Activated T-helper 1 cell treated with anti-CD3 and anti-CD28 coated beads, Interleukin-12 subunit alpha, Interleukin-12 subunit beta, Interleukin-2, Interleukin-4 antibody, amounts not matched to agents 30 ng/mL and 10 ng/mL and 1 ng/mL, durations not matched to agents 14 hours and 24 hours and 36 hours (primary cell): ENCODE measurements at regions not wholly inside any gene's neighbourhood (a gene's known extent, or its start where the extent isn't known, plus 50 kb on each side); places are given as distances from the start of the nearest gene placed in this dataset.
"Not testable (repeated sequence)": the region's sequence is repeated elsewhere in the genome, so short reads cannot be mapped to it uniquely, and the experiment has no call there.

Source experiments
- DNase-seq: peaks from one replicate; pipeline ENCODE4 v3.0.0; 2021; ENCODE audit warnings: low spot score
- H3K27ac Mint-ChIP-seq: one replicate; pipeline ENCODE4 v1.8.0; 2021; ENCODE audit warnings: mild to moderate bottlenecking, mixed read lengths
- H3K27me3 Mint-ChIP-seq: one replicate; pipeline ENCODE4 v1.8.0; 2022; ENCODE audit warnings: mild to moderate bottlenecking, moderate library complexity, mixed read lengths; ENCODE audit not compliant: insufficient read depth
- H3K36me3 Mint-ChIP-seq: one replicate; pipeline ENCODE4 v1.8.0; 2021; ENCODE audit warnings: low read depth, mixed read lengths
- H3K4me1 Mint-ChIP-seq: one replicate; pipeline ENCODE4 v1.8.0; 2021; ENCODE audit warnings: low read depth, mixed read lengths
- H3K4me3 Mint-ChIP-seq: one replicate; pipeline ENCODE4 v1.8.0; 2021; ENCODE audit warnings: mild to moderate bottlenecking, moderate library complexity, mixed read lengths
- H3K9me3 Mint-ChIP-seq: one replicate; pipeline ENCODE4 v1.8.0; 2021; ENCODE audit warnings: mixed read lengths
- intact Hi-C: fragments of 100-400 bp; cut with micrococcal nuclease; formaldehyde crosslinking; loops from one replicate; pipeline ENCODE4 v1.15.1; 2024

- DNase-seq: no peak
- Mint-ChIP-seq H3K9me3 (peaks cover 3% of the 10 kb centered on the region), H3K36me3 (peaks cover 8% of the 10 kb centered on the region), H3K4me1 (peaks cover 82% of the 10 kb centered on the region), H3K27me3 (no peaks in the 10 kb centered on the region), H3K27ac (no peak overlapping the region), H3K4me3 (no peak overlapping the region)
- intact Hi-C loops: no loop called here
Observed at GRCh38 chr4:78660559-78660958, 109.0 kb downstream of the ANXA3 start.

GRCh38 chr4:78661086-78661690 lies 109.6 kb downstream of the ANXA3 start:
- H3K9me3 Mint-ChIP-seq: peaks cover 3% of the 10 kb centered on the region
- H3K27me3 Mint-ChIP-seq: no peaks in the 10 kb centered on the region
- H3K27ac Mint-ChIP-seq: no peak overlapping the region
- peaks cover 8% of the 10 kb centered on the region for H3K36me3 Mint-ChIP-seq
- intact Hi-C loops: no loop called here
- no peak overlapping the region for H3K4me3 Mint-ChIP-seq
- DNase-seq: no peak
- peaks cover 77% of the 10 kb centered on the region for H3K4me1 Mint-ChIP-seq

- H3K27ac Mint-ChIP-seq: no peak overlapping the region
- no peaks in the 10 kb centered on the region for H3K27me3 Mint-ChIP-seq
- intact Hi-C loops: no loop called here
- peaks cover 8% of the 10 kb centered on the region for H3K36me3 Mint-ChIP-seq
- H3K4me3 Mint-ChIP-seq: no peak overlapping the region
- peaks cover 3% of the 10 kb centered on the region for H3K9me3 Mint-ChIP-seq
- DNase-seq: no peak
- H3K4me1 Mint-ChIP-seq: peaks cover 77% of the 10 kb centered on the region
Observed at GRCh38 chr4:78661921-78662521, 110.5 kb downstream of the ANXA3 start.

- intact Hi-C loops: no loop called here
- H3K9me3 Mint-ChIP-seq: peaks cover 3% of the 10 kb centered on the region
- no peaks in the 10 kb centered on the region for H3K27me3 Mint-ChIP-seq
- no peak overlapping the region for H3K4me3 Mint-ChIP-seq
- peaks cover 77% of the 10 kb centered on the region for H3K4me1 Mint-ChIP-seq
- H3K36me3 Mint-ChIP-seq: peaks cover 8% of the 10 kb centered on the region
- DNase-seq: no peak
- H3K27ac Mint-ChIP-seq: no peak overlapping the region
Observed at GRCh38 chr4:78662658-78663057, 111.1 kb downstream of the ANXA3 start.

GRCh38 chr4:78664296-78664695 lies 111.9 kb upstream of the BMP2K start:
- H3K36me3 Mint-ChIP-seq, intact Hi-C loops, DNase-seq, H3K4me3 Mint-ChIP-seq, H3K9me3 Mint-ChIP-seq, H3K27me3 Mint-ChIP-seq: not testable (repeated sequence)
- H3K4me1 Mint-ChIP-seq: peaks cover 67% of the 10 kb centered on the region
- peak overlapping the region; percentile 20 for H3K27ac Mint-ChIP-seq

- Mint-ChIP-seq H3K27ac (no peak overlapping the region), H3K27me3 (no peaks in the 10 kb centered on the region), H3K4me3 (no peak overlapping the region), H3K9me3 (peaks cover 3% of the 10 kb centered on the region), H3K4me1 (peaks cover 60% of the 10 kb centered on the region), H3K36me3 (peaks cover 9% of the 10 kb centered on the region)
- intact Hi-C loops: no loop called here
- DNase-seq: no peak
Observed at GRCh38 chr4:78665216-78665770, 110.9 kb upstream of the BMP2K start.

- intact Hi-C loops: loop anchor here (1.0 kb wide), 1 partner anchor 9 kb away; no protein-coding TSS in a partner anchor
- H3K9me3 Mint-ChIP-seq: peaks cover 3% of the 10 kb centered on the region
- no peak for DNase-seq
- H3K4me1 Mint-ChIP-seq: peaks cover 51% of the 10 kb centered on the region
- peaks cover 9% of the 10 kb centered on the region for H3K36me3 Mint-ChIP-seq
- no peak overlapping the region for H3K27ac Mint-ChIP-seq
- H3K4me3 Mint-ChIP-seq: no peak overlapping the region
- H3K27me3 Mint-ChIP-seq: no peaks in the 10 kb centered on the region
Observed at GRCh38 chr4:78666830-78667258, 109.3 kb upstream of the BMP2K start.

- Mint-ChIP-seq H3K36me3 (peaks cover 9% of the 10 kb centered on the region), H3K4me3 (no peak overlapping the region), H3K4me1 (peaks cover 47% of the 10 kb centered on the region), H3K9me3 (peaks cover 3% of the 10 kb centered on the region), H3K27ac (no peak overlapping the region), H3K27me3 (no peaks in the 10 kb centered on the region)
- intact Hi-C loops: loop anchor here (1.0 kb wide), 1 partner anchor 9 kb away; no protein-coding TSS in a partner anchor
- DNase-seq: no peak
Observed at GRCh38 chr4:78667325-78667724, 108.8 kb upstream of the BMP2K start.

- intact Hi-C loops: loop anchor here (1.0 kb wide), 1 partner anchor 9 kb away; no protein-coding TSS in a partner anchor
- Mint-ChIP-seq H3K4me3 (no peak overlapping the region), H3K4me1 (peaks cover 42% of the 10 kb centered on the region), H3K36me3 (peaks cover 9% of the 10 kb centered on the region), H3K27ac (no peak overlapping the region), H3K27me3 (no peaks in the 10 kb centered on the region), H3K9me3 (peaks cover 3% of the 10 kb centered on the region)
- no peak for DNase-seq
Observed at GRCh38 chr4:78667764-78668163, 108.4 kb upstream of the BMP2K start.

GRCh38 chr4:78669453-78669852 lies 106.7 kb upstream of the BMP2K start:
- Mint-ChIP-seq H3K27ac (no peak overlapping the region), H3K4me1 (peaks cover 25% of the 10 kb centered on the region), H3K27me3 (no peaks in the 10 kb centered on the region), H3K36me3 (peaks cover 1% of the 10 kb centered on the region), H3K4me3 (no peak overlapping the region), H3K9me3 (no peaks in the 10 kb centered on the region)
- DNase-seq: no peak
- intact Hi-C loops: no loop called here

- H3K27me3 Mint-ChIP-seq: no peaks in the 10 kb centered on the region
- H3K9me3 Mint-ChIP-seq: peaks cover 4% of the 10 kb centered on the region
- H3K27ac Mint-ChIP-seq: no peak overlapping the region
- H3K4me3 Mint-ChIP-seq: no peak overlapping the region
- H3K4me1 Mint-ChIP-seq: peaks cover 12% of the 10 kb centered on the region
- intact Hi-C loops: no loop called here
- DNase-seq: no peak
- peaks cover 4% of the 10 kb centered on the region for H3K36me3 Mint-ChIP-seq
Observed at GRCh38 chr4:78671903-78672815, 104.0 kb upstream of the BMP2K start.

- Mint-ChIP-seq H3K27me3 (peaks cover 3% of the 10 kb centered on the region), H3K36me3 (peaks cover 4% of the 10 kb centered on the region), H3K4me3 (no peak overlapping the region), H3K4me1 (no peaks in the 10 kb centered on the region), H3K9me3 (peaks cover 4% of the 10 kb centered on the region), H3K27ac (no peak overlapping the region)
- no peak for DNase-seq
- intact Hi-C loops: no loop called here
Observed at GRCh38 chr4:78673337-78673736, 102.8 kb upstream of the BMP2K start.

- Mint-ChIP-seq H3K36me3 (peaks cover 2% of the 10 kb centered on the region), H3K27ac (no peak overlapping the region), H3K4me3 (no peak overlapping the region), H3K9me3 (peaks cover 4% of the 10 kb centered on the region), H3K4me1 (no peaks in the 10 kb centered on the region), H3K27me3 (peaks cover 3% of the 10 kb centered on the region)
- no peak for DNase-seq
- intact Hi-C loops: no loop called here
Observed at GRCh38 chr4:78675325-78675724, 100.8 kb upstream of the BMP2K start.
